ENCODE measurements at regions not wholly inside any gene's neighbourhood (a gene's known extent, or its start where the extent isn't known, plus 50 kb on each side); places are given as distances from the start of the nearest gene placed in this dataset.

DNA sequence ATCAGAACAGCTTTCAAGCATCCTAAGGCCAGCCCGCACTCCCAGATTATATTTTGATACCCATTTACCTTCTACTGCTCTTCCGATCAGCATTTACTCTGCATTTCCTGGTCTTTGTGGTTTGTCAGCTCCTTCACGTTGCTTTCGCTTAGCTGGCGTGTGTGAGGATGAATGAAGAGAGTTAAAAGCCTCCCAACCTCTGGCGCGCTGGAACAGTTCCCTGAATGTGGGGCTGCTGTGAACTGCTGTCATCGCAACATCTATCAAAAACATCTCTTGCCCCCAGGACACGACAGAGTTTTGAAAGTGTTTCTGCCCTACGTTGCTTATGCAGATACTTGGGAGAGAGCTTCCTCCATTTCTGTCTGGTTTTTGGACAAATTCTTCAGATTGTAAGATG lies 129.2 kb downstream of the KCNA5 start:
- TF ChIP-seq EZH2 (IDR thresholded peaks at IDR 0.05; ENCODE audit: low read depth, unreplicated experiment) (no peak), CREB1 (CRISPR knock-in tag; IDR thresholded peaks at IDR 0.05; ENCODE audit: low read depth) (no peak)
- TF ChIP-seq, protein P1, sequence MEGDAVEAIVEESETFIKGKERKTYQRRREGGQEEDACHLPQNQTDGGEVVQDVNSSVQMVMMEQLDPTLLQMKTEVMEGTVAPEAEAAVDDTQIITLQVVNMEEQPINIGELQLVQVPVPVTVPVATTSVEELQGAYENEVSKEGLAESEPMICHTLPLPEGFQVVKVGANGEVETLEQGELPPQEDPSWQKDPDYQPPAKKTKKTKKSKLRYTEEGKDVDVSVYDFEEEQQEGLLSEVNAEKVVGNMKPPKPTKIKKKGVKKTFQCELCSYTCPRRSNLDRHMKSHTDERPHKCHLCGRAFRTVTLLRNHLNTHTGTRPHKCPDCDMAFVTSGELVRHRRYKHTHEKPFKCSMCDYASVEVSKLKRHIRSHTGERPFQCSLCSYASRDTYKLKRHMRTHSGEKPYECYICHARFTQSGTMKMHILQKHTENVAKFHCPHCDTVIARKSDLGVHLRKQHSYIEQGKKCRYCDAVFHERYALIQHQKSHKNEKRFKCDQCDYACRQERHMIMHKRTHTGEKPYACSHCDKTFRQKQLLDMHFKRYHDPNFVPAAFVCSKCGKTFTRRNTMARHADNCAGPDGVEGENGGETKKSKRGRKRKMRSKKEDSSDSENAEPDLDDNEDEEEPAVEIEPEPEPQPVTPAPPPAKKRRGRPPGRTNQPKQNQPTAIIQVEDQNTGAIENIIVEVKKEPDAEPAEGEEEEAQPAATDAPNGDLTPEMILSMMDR (conservative IDR thresholded peaks at IDR 0.05; ENCODE audit: low read depth in 2 of 2): no peak
